B cell (primary cell): ENCODE measurements at regions not wholly inside any gene's neighbourhood (a gene's known extent, or its start where the extent isn't known, plus 50 kb on each side); places are given as distances from the start of the nearest gene placed in this dataset.

Experiments
- ATAC-seq: fragments of 200-7000 bp; cut with Tn5 transposase; one replicate; pipeline ENCODE4 v1.10.0; 2021; ENCODE audit warnings: low read depth, mild to moderate bottlenecking, moderate number of reproducible peaks, moderate library complexity
- CTCF ChIA-PET: fragments of 350-600 bp; sonication (Branson Sonifier 250); formaldehyde crosslinking; loops from one replicate; lab custom pipeline; 2021; ENCODE audit warnings: antibody characterized with exemption, inconsistent platforms; lab: Charles Lee
- POLR2A ChIA-PET: fragments of 350-600 bp; sonication (Branson Sonifier 250); formaldehyde crosslinking; loops from one replicate; lab custom pipeline; 2021; ENCODE audit warnings: antibody characterized with exemption; lab: Charles Lee
- DNase-seq: peaks from one replicate; pipeline ENCODE4 v3.0.0; 2013
- H2AFZ ChIP-seq: 2 replicates; pipeline ENCODE4 v1.6.1; 2012; ENCODE audit warnings: mild to moderate bottlenecking, low read depth, low read length; ENCODE audit not compliant: insufficient read depth, poor library complexity, severe bottlenecking
- H3K27ac ChIP-seq, 2 donors: 1 replicate in 1 of 2; 2 replicates in 1 of 2; pipeline ENCODE4 v1.5.1; 2012 to 2013; ENCODE audit warnings: low read length in 2 of 2, mild to moderate bottlenecking in 2 of 2, moderate library complexity in 1 of 2
- H3K27me3 ChIP-seq, 4 experiments: fragments of 200-600 bp in 1 of 4; sonication (generic) in 1 of 4; replicated peaks in 1 of 4; 1 replicate in 2 of 4; 2 replicates in 2 of 4; pipeline versions ENCODE4 v1.6.1 to v1.7.0; 2013 to 2016; ENCODE audit warnings: low read length in 3 of 4, mild to moderate bottlenecking in 2 of 4, mixed read lengths in 1 of 4, moderate library complexity in 1 of 4; ENCODE audit not compliant: insufficient read depth in 4 of 4, control insufficient read depth in 3 of 4; ENCODE audit errors: control extremely low read depth in 1 of 4
- H3K36me3 ChIP-seq, 2 experiments: replicated peaks in 1 of 2; 1 replicate in 1 of 2; 2 replicates in 1 of 2; pipeline versions ENCODE4 v1.6.1 to v1.7.1; 2013; ENCODE audit warnings: low read length in 1 of 2; ENCODE audit not compliant: insufficient read depth in 2 of 2, control insufficient read depth in 1 of 2; ENCODE audit errors: control extremely low read depth in 1 of 2, extremely low read depth in 1 of 2
- H3K4me1 ChIP-seq, 2 donors: fragments of 200-600 bp in 1 of 2; sonication (generic) in 1 of 2; 1 replicate in 1 of 2; 2 replicates in 1 of 2; pipeline versions ENCODE4 v1.5.1 to v1.6.1; 2013 to 2017; ENCODE audit warnings: low read length in 2 of 2; ENCODE audit not compliant: control insufficient read depth in 2 of 2, insufficient read depth in 2 of 2
- H3K4me2 ChIP-seq: replicated peaks from 2 replicates; pipeline ENCODE3; 2012; ENCODE audit warnings: mild to moderate bottlenecking, low read depth, low read length; ENCODE audit not compliant: poor library complexity, severe bottlenecking
- H3K4me3 ChIP-seq, 5 experiments: fragments of 200-600 bp in 1 of 5; sonication (generic) in 1 of 5; 1 replicate in 3 of 5; 2 replicates in 2 of 5; pipeline versions ENCODE4 v1.5.1 to v1.7.0; 2011 to 2016; ENCODE audit warnings: low read length in 4 of 5, mild to moderate bottlenecking in 4 of 5, low read depth in 2 of 5, control low read depth in 1 of 5, moderate library complexity in 1 of 5; ENCODE audit not compliant: insufficient read depth in 1 of 5; ENCODE audit errors: control extremely low read depth in 1 of 5, extremely low read depth in 1 of 5
- H3K79me2 ChIP-seq: fragments of 200-600 bp; sonication (generic); one replicate; pipeline ENCODE4 v1.6.0; 2016; ENCODE audit warnings: low read length; ENCODE audit not compliant: control insufficient read depth, insufficient read depth
- H3K9ac ChIP-seq: fragments of 200-600 bp; sonication (generic); 2 replicates; pipeline ENCODE4 v1.6.1; 2017; ENCODE audit warnings: mild to moderate bottlenecking, low read length, moderate library complexity
- H3K9me3 ChIP-seq, 3 donors: one replicate each; pipeline versions ENCODE4 v1.6.1 to v1.7.1; 2013; ENCODE audit warnings: low read length in 2 of 3; ENCODE audit not compliant: control insufficient read depth in 2 of 3, insufficient read depth in 1 of 3; ENCODE audit errors: control extremely low read depth in 1 of 3
- H4K20me1 ChIP-seq: 2 replicates; pipeline ENCODE4 v1.6.0; 2012; ENCODE audit warnings: mild to moderate bottlenecking, low read length; ENCODE audit not compliant: insufficient read depth, control insufficient read depth, poor library complexity, severe bottlenecking
- H3K27ac Mint-ChIP-seq: one replicate; pipeline ENCODE4 v1.8.0; 2021; ENCODE audit warnings: mixed read lengths
- H3K27me3 Mint-ChIP-seq: one replicate; pipeline ENCODE4 v1.8.0; 2021; ENCODE audit warnings: mixed read lengths
- H3K4me1 Mint-ChIP-seq: one replicate; pipeline ENCODE4 v1.8.0; 2021; ENCODE audit warnings: mixed read lengths
- H3K4me3 Mint-ChIP-seq: one replicate; pipeline ENCODE4 v1.8.0; 2021; ENCODE audit warnings: mixed read lengths
- H3K9me3 Mint-ChIP-seq: one replicate; pipeline ENCODE4 v1.8.0; 2022; ENCODE audit warnings: mixed read lengths; ENCODE audit not compliant: insufficient read depth
- CTCF ChIP-seq: fragments of 200-600 bp; IDR thresholded peaks from one replicate; pipeline ENCODE4 v1.8.0; 2022; ENCODE audit warnings: antibody characterized with exemption, mild to moderate bottlenecking
- EZH2 ChIP-seq: IDR thresholded peaks from 2 replicates; pipeline ENCODE4 v1.6.1; 2012; ENCODE audit warnings: borderline replicate concordance, low read depth, mild to moderate bottlenecking, moderate library complexity, low read length; ENCODE audit not compliant: insufficient read depth, poor library complexity, severe bottlenecking
- WGBS: methylation state at CpG from one replicate; pipeline ENCODE4 v1.1.5; 2013; ENCODE audit warnings: missing lambda C conversion rate; ENCODE audit not compliant: insufficient coverage; 5-methylcytosine and 5-hydroxymethylcytosine counted together
- intact Hi-C: fragments of 100-400 bp; cut with micrococcal nuclease; formaldehyde crosslinking; loops from one replicate; pipeline ENCODE4 v1.10.0; 2022

- intact Hi-C loops = no loop called here
- Histone ChIP-seq H4K20me1 (no peaks in the 10 kb centered on the region), H3K27me3 (no peaks in the 10 kb centered on the region), H3K4me2 (no peak overlapping the region), H3K9ac (no peak overlapping the region), H3K79me2 (no peaks in the 10 kb centered on the region), H3K4me1 (no peaks in the 10 kb centered on the region), H3K27ac (no peak overlapping the region), H3K9me3 (peaks cover 0 to 2% (median 0%) of the 10 kb centered on the region in 3 donors), H3K4me3 (no peak overlapping the region), H2AFZ (no peak overlapping the region), H3K36me3 (no peaks in the 10 kb centered on the region)
- Mint-ChIP-seq H3K9me3 (peaks cover 2% of the 10 kb centered on the region), H3K4me1 (no peaks in the 10 kb centered on the region), H3K27ac (no peak overlapping the region), H3K27me3 (no peaks in the 10 kb centered on the region), H3K4me3 (no peak overlapping the region)
- DNase-seq (no peak), ATAC-seq (no peak)
- WGBS = no CpG with 5 or more reads among the region's 3 CpGs
- ChIA-PET POLR2A (no interaction called here), CTCF (no interaction called here)
- TF ChIP-seq EZH2 (no peak), CTCF (no peak)
Observed at GRCh38 chr1:209150114-209150513, 433.4 kb upstream of the CAMK1G start.

GRCh38 chr1:209153411-209153810 lies 430.1 kb upstream of the CAMK1G start:
- POLR2A ChIA-PET = no interaction called here
- no peak for ATAC-seq
- TF ChIP-seq EZH2 = no peak
- no peak for TF ChIP-seq CTCF

More at GRCh38 chr1:209153411-209153810, 430.1 kb upstream of the CAMK1G start:
- no peak overlapping the region for H3K4me3 ChIP-seq
- H2AFZ ChIP-seq = no peak overlapping the region
- peaks cover 0 to 2% (median 0%) of the 10 kb centered on the region in 3 donors for H3K9me3 ChIP-seq
- no peaks in the 10 kb centered on the region for H3K4me1 ChIP-seq
- intact Hi-C loops = no loop called here
- Mint-ChIP-seq H3K27ac (no peak overlapping the region), H3K27me3 (no peaks in the 10 kb centered on the region), H3K9me3 (peaks cover 2% of the 10 kb centered on the region), H3K4me3 (no peak overlapping the region), H3K4me1 (no peaks in the 10 kb centered on the region)
- no peak for DNase-seq
- no peak overlapping the region for H3K9ac ChIP-seq
- CTCF ChIA-PET = no interaction called here
- no peaks in the 10 kb centered on the region for H3K27me3 ChIP-seq
- WGBS = no CpG with 5 or more reads among the region's 1 CpG
- no peaks in the 10 kb centered on the region for H4K20me1 ChIP-seq
- H3K27ac ChIP-seq = no peak overlapping the region
- no peaks in the 10 kb centered on the region for H3K79me2 ChIP-seq
- H3K36me3 ChIP-seq = no peaks in the 10 kb centered on the region
- H3K4me2 ChIP-seq = no peak overlapping the region
